ENCODE measurements at regions not wholly inside any gene's neighbourhood (a gene's known extent, or its start where the extent isn't known, plus 50 kb on each side); places are given as distances from the start of the nearest gene placed in this dataset.

- H3K4me3 Mint-ChIP-seq: no peak overlapping the region
- no peak overlapping the region for H3K27ac Mint-ChIP-seq
- DNase-seq (ENCODE audit: extremely low spot score, unreplicated experiment): no peak
- TF ChIP-seq, protein P1, sequence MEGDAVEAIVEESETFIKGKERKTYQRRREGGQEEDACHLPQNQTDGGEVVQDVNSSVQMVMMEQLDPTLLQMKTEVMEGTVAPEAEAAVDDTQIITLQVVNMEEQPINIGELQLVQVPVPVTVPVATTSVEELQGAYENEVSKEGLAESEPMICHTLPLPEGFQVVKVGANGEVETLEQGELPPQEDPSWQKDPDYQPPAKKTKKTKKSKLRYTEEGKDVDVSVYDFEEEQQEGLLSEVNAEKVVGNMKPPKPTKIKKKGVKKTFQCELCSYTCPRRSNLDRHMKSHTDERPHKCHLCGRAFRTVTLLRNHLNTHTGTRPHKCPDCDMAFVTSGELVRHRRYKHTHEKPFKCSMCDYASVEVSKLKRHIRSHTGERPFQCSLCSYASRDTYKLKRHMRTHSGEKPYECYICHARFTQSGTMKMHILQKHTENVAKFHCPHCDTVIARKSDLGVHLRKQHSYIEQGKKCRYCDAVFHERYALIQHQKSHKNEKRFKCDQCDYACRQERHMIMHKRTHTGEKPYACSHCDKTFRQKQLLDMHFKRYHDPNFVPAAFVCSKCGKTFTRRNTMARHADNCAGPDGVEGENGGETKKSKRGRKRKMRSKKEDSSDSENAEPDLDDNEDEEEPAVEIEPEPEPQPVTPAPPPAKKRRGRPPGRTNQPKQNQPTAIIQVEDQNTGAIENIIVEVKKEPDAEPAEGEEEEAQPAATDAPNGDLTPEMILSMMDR (conservative IDR thresholded peaks at IDR 0.05): no peak
- no peaks in the 10 kb centered on the region for H3K36me3 Mint-ChIP-seq
- peaks cover 16% of the 10 kb centered on the region for H3K27me3 Mint-ChIP-seq
- H3K4me1 Mint-ChIP-seq (ENCODE audit: unreplicated experiment): no peaks in the 10 kb centered on the region
- H3K9me3 Mint-ChIP-seq: no peaks in the 10 kb centered on the region
Measured at GRCh38 chr2:139271149-139271548, 491.0 kb upstream of the NXPH2 start.

- no peaks in the 10 kb centered on the region for H3K4me1 Mint-ChIP-seq (ENCODE audit: unreplicated experiment)
- H3K9me3 Mint-ChIP-seq: no peaks in the 10 kb centered on the region
- no peaks in the 10 kb centered on the region for H3K36me3 Mint-ChIP-seq
- peaks cover 5% of the 10 kb centered on the region for H3K27me3 Mint-ChIP-seq
- no peak overlapping the region for H3K27ac Mint-ChIP-seq
- no peak for DNase-seq (ENCODE audit: extremely low spot score, unreplicated experiment)
- H3K4me3 Mint-ChIP-seq: no peak overlapping the region
- TF ChIP-seq, protein P1 (conservative IDR thresholded peaks at IDR 0.05): no peak
Measured at GRCh38 chr2:139260052-139260430, 479.9 kb upstream of the NXPH2 start.

- TF ChIP-seq, protein P1 (conservative IDR thresholded peaks at IDR 0.05): no peak
- no peak for DNase-seq (ENCODE audit: extremely low spot score, unreplicated experiment)
- H3K36me3 Mint-ChIP-seq: no peaks in the 10 kb centered on the region
- H3K9me3 Mint-ChIP-seq: no peaks in the 10 kb centered on the region
- H3K4me1 Mint-ChIP-seq (ENCODE audit: unreplicated experiment): no peaks in the 10 kb centered on the region
- H3K27me3 Mint-ChIP-seq: peaks cover 5% of the 10 kb centered on the region
- H3K27ac Mint-ChIP-seq: no peak overlapping the region
- no peak overlapping the region for H3K4me3 Mint-ChIP-seq
Measured at GRCh38 chr2:139259422-139260051, 479.3 kb upstream of the NXPH2 start.

GRCh38 chr2:139241286-139241685 is 461.1 kb upstream of the NXPH2 start:
- no peaks in the 10 kb centered on the region for H3K27me3 Mint-ChIP-seq
- no peak overlapping the region for H3K4me3 Mint-ChIP-seq
- DNase-seq (ENCODE audit: extremely low spot score, unreplicated experiment): no peak
- H3K36me3 Mint-ChIP-seq: no peaks in the 10 kb centered on the region
- H3K27ac Mint-ChIP-seq: no peak overlapping the region
- peaks cover 8% of the 10 kb centered on the region for H3K9me3 Mint-ChIP-seq
- no peaks in the 10 kb centered on the region for H3K4me1 Mint-ChIP-seq (ENCODE audit: unreplicated experiment)
- TF ChIP-seq, protein P1 (conservative IDR thresholded peaks at IDR 0.05): no peak

- Mint-ChIP-seq H3K9me3 (peaks cover 10% of the 10 kb centered on the region), H3K27ac (no peak overlapping the region), H3K4me1 (ENCODE audit: unreplicated experiment) (no peaks in the 10 kb centered on the region), H3K4me3 (no peak overlapping the region), H3K36me3 (no peaks in the 10 kb centered on the region), H3K27me3 (no peaks in the 10 kb centered on the region)
- no peak for DNase-seq (ENCODE audit: extremely low spot score, unreplicated experiment)
- TF ChIP-seq, protein P1 (conservative IDR thresholded peaks at IDR 0.05): no peak
Measured at GRCh38 chr2:139237023-139237422, 456.8 kb upstream of the NXPH2 start.

GRCh38 chr2:139230881-139231280 is 450.7 kb upstream of the NXPH2 start:
- Mint-ChIP-seq H3K4me1 (ENCODE audit: unreplicated experiment) (no peaks in the 10 kb centered on the region), H3K36me3 (no peaks in the 10 kb centered on the region), H3K9me3 (peaks cover 5% of the 10 kb centered on the region), H3K4me3 (no peak overlapping the region), H3K27ac (no peak overlapping the region), H3K27me3 (no peaks in the 10 kb centered on the region)
- TF ChIP-seq, protein P1 (conservative IDR thresholded peaks at IDR 0.05): no peak
- DNase-seq (ENCODE audit: extremely low spot score, unreplicated experiment): no peak

Measured in type B pancreatic cell (in vitro differentiated cells).